OCI-LY3 (cell line): ENCODE measurements at regions not wholly inside any gene's neighbourhood (a gene's known extent, or its start where the extent isn't known, plus 50 kb on each side); places are given as distances from the start of the nearest gene placed in this dataset.

Experiments
- H2AFZ ChIP-seq: fragments of 200-600, 300-600 bp; shearing (Covaris generic); 2 replicates; pipeline ENCODE4 v1.6.0; 2014; ENCODE audit warnings: antibody characterized with exemption, low read depth, low read length
- H3K27ac ChIP-seq: fragments of 200-600, 300-600 bp; sonication (generic); 2 replicates; pipeline ENCODE4 v1.5.1; 2014; ENCODE audit warnings: mild to moderate bottlenecking, low read length, moderate library complexity, mixed read lengths
- H3K27me3 ChIP-seq: fragments of 200-600, 300-600 bp; sonication (generic); 2 replicates; pipeline ENCODE4 v1.6.1; 2014; ENCODE audit warnings: low read depth, low read length, mixed read lengths
- H3K36me3 ChIP-seq: fragments of 200-600, 300-600 bp; sonication (generic); replicated peaks from 2 replicates; pipeline ENCODE3; 2014; ENCODE audit warnings: low read depth, low read length, mixed read lengths
- H3K4me1 ChIP-seq: fragments of 300-600, 200-600 bp; sonication (generic); 2 replicates; pipeline ENCODE4 v1.6.1; 2014; ENCODE audit warnings: low read length, mixed read lengths
- H3K4me2 ChIP-seq: fragments of 200-600, 300-600 bp; sonication (generic); 2 replicates; pipeline ENCODE4 v1.6.1; 2014; ENCODE audit warnings: low read length, mixed read lengths
- H3K4me3 ChIP-seq: fragments of 300-600, 200-600 bp; sonication (generic); 2 replicates; pipeline ENCODE4 v1.5.1; 2014; ENCODE audit warnings: antibody characterized with exemption, mild to moderate bottlenecking, low read length, moderate library complexity
- H3K79me2 ChIP-seq: fragments of 300-600, 200-600 bp; shearing (Covaris generic); 2 replicates; pipeline ENCODE4 v1.6.1; 2014; ENCODE audit warnings: mild to moderate bottlenecking, low read length, mixed read lengths
- H3K9ac ChIP-seq: fragments of 300-600, 200-600 bp; shearing (Covaris generic); 2 replicates; pipeline ENCODE4 v1.6.0; 2014; ENCODE audit warnings: mild to moderate bottlenecking, low read length, moderate library complexity
- H3K9me3 ChIP-seq: fragments of 200-600, 300-600 bp; shearing (Covaris generic); 2 replicates; pipeline ENCODE4 v1.6.1; 2014; ENCODE audit warnings: low read length, mixed read lengths; ENCODE audit not compliant: insufficient read depth
- H4K20me1 ChIP-seq: fragments of 200-600, 300-600 bp; sonication (generic); 2 replicates; pipeline ENCODE4 v1.6.1; 2016; ENCODE audit warnings: low read length, mixed read lengths; ENCODE audit not compliant: insufficient read depth
- EZH2phosphoT487 ChIP-seq: fragments of 200-600 bp; shearing (Covaris generic); IDR thresholded peaks from 2 replicates; pipeline ENCODE4 v1.6.1; 2018; ENCODE audit warnings: antibody characterized with exemption, mixed run types, low read depth
- TF ChIP-seq, protein P1 (sequence below): fragments of 200-600, 300-600 bp; sonication (generic); IDR thresholded peaks from 2 replicates; pipeline ENCODE4 v1.5.1; 2014; ENCODE audit warnings: antibody characterized with exemption, low read length, low read depth

DNA sequence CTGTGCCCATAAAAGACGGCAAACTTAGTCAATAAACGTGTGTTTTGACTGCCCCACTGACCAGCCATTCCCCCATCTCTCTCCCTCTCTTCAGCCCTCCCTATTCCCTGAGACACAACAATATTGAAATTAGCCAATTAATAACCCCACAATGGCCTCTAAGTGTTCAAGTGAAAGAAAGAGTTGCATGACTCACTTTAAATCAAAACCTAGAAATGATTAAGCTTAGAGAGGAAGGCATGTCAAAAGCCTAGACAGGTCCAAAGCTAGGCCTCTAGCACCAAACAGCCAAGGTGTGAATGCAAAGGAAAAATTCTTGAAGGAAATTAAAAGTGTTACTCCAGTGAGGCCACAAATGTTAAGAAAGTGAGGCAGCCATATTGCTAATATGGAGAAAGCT lies 261.6 kb upstream of the TBX18 start:
- Histone ChIP-seq H3K9ac (no peak overlapping the region), H3K4me1 (no peaks in the 10 kb centered on the region), H3K27ac (no peak overlapping the region), H3K27me3 (no peaks in the 10 kb centered on the region), H3K79me2 (no peaks in the 10 kb centered on the region), H3K4me2 (no peak overlapping the region), H3K4me3 (no peak overlapping the region), H4K20me1 (no peaks in the 10 kb centered on the region), H3K36me3 (no peaks in the 10 kb centered on the region), H2AFZ (no peak overlapping the region), H3K9me3 (no peaks in the 10 kb centered on the region)
- TF ChIP-seq EZH2phosphoT487 = no peak
- TF ChIP-seq, protein P1, sequence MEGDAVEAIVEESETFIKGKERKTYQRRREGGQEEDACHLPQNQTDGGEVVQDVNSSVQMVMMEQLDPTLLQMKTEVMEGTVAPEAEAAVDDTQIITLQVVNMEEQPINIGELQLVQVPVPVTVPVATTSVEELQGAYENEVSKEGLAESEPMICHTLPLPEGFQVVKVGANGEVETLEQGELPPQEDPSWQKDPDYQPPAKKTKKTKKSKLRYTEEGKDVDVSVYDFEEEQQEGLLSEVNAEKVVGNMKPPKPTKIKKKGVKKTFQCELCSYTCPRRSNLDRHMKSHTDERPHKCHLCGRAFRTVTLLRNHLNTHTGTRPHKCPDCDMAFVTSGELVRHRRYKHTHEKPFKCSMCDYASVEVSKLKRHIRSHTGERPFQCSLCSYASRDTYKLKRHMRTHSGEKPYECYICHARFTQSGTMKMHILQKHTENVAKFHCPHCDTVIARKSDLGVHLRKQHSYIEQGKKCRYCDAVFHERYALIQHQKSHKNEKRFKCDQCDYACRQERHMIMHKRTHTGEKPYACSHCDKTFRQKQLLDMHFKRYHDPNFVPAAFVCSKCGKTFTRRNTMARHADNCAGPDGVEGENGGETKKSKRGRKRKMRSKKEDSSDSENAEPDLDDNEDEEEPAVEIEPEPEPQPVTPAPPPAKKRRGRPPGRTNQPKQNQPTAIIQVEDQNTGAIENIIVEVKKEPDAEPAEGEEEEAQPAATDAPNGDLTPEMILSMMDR = no peak

DNA sequence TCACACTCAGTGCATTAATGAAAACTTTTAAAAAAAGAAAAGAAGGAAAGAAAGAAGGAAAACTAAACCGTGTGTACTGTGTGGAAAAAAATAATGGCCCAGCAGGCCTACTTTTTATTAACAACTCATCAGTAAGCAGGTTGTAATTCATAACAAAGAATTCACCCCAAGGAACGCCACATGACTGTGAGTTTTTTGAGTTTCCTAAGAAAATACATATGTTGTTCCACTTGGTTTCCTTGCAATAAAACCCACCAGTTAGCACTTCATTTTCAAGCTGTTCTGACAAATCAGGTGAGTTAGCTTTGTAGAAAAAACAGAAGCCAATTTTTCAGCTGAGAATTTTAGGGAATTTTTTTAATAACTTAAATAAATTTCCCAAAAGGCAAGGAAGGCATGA lies 259.3 kb upstream of the TBX18 start:
- H3K9me3 ChIP-seq = no peaks in the 10 kb centered on the region
- no peaks in the 10 kb centered on the region for H3K36me3 ChIP-seq
- no peak overlapping the region for H2AFZ ChIP-seq
- H3K9ac ChIP-seq = no peak overlapping the region
- H3K4me1 ChIP-seq = no peaks in the 10 kb centered on the region
- no peaks in the 10 kb centered on the region for H3K27me3 ChIP-seq
- no peak overlapping the region for H3K4me2 ChIP-seq
- no peaks in the 10 kb centered on the region for H3K79me2 ChIP-seq
- no peaks in the 10 kb centered on the region for H4K20me1 ChIP-seq
- TF ChIP-seq, protein P1 = no peak
- no peak for TF ChIP-seq EZH2phosphoT487
- H3K27ac ChIP-seq = no peak overlapping the region
- H3K4me3 ChIP-seq = no peak overlapping the region

DNA sequence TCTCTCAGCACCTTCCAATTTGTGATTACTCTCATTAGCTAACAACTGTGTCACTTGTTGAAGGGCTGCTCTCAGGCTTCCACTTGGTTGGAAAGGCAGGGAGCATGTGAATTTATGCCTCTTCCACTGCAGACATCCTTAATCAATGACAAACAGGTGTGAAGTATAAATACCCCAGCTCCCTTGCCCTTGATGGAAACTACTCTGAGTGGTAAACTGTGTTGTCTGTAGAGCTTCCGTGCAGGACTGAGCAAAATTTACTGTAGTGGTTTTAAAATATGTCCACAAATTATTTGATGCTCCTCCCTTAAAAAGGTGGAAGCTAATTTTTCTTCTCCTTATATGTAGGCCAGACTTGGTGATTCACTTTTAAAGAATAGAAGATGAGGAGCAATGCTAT lies 253.0 kb upstream of the TBX18 start:
- no peaks in the 10 kb centered on the region for H3K27me3 ChIP-seq
- TF ChIP-seq, protein P1 = no peak
- TF ChIP-seq EZH2phosphoT487 = no peak
- no peaks in the 10 kb centered on the region for H3K79me2 ChIP-seq
- H3K4me2 ChIP-seq = no peak overlapping the region
- H3K27ac ChIP-seq = no peak overlapping the region
- H3K9ac ChIP-seq = no peak overlapping the region
- H4K20me1 ChIP-seq = no peaks in the 10 kb centered on the region
- no peak overlapping the region for H3K4me3 ChIP-seq
- H2AFZ ChIP-seq = no peak overlapping the region
- no peaks in the 10 kb centered on the region for H3K9me3 ChIP-seq
- no peaks in the 10 kb centered on the region for H3K36me3 ChIP-seq
- no peaks in the 10 kb centered on the region for H3K4me1 ChIP-seq

DNA sequence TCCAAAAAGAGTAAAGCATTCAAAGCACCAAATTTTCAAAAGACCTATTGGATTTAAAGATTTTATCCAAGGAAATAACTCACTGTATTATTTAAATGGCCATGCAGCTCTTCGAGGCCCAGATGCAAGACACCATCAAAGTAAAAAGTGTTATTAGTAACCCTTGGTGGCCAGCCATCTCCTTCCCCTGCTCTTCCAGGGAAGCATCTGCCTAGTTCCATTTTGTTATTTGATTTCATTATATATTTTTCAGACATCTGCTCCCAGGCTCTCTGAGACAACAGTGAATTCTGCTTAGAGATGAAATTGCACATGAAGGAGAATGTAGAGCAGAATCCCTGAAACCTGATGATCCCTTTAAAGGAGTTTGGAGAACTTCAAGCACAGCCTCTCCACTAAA lies 252.3 kb upstream of the TBX18 start:
- Histone ChIP-seq H3K36me3 (no peaks in the 10 kb centered on the region), H3K9me3 (no peaks in the 10 kb centered on the region), H3K9ac (no peak overlapping the region), H3K27me3 (no peaks in the 10 kb centered on the region), H3K4me2 (no peak overlapping the region), H3K27ac (no peak overlapping the region), H3K4me1 (no peaks in the 10 kb centered on the region), H3K79me2 (no peaks in the 10 kb centered on the region), H3K4me3 (no peak overlapping the region), H4K20me1 (no peaks in the 10 kb centered on the region), H2AFZ (no peak overlapping the region)
- no peak for TF ChIP-seq EZH2phosphoT487
- TF ChIP-seq, protein P1 = no peak
